ENCODE measurements at regions not wholly inside any gene's neighbourhood (a gene's known extent, or its start where the extent isn't known, plus 50 kb on each side); places are given as distances from the start of the nearest gene placed in this dataset.

- TF ChIP-seq CTCF (IDR thresholded peaks at IDR 0.05; ENCODE audit: low read depth, low read length, missing input control) (no peak), GABPA (IDR thresholded peaks at IDR 0.05 in 1 of 2, conservative IDR thresholded peaks at IDR 0.05 in 1 of 2) (no peak), HNF4G (IDR thresholded peaks at IDR 0.05) (no peak), ATF3 (IDR thresholded peaks at IDR 0.05) (no peak)
Observed at GRCh38 chr9:106304401-106304920, 558.5 kb upstream of the ZNF462 start.

Data from liver (tissue), 3 donors.